GM21529 (cell line): ENCODE measurements at regions not wholly inside any gene's neighbourhood (a gene's known extent, or its start where the extent isn't known, plus 50 kb on each side); places are given as distances from the start of the nearest gene placed in this dataset.
"Not testable (repeated sequence)": the region's sequence is repeated elsewhere in the genome, so short reads cannot be mapped to it uniquely, and the experiment has no call there.

Source experiments
- ATAC-seq: cut with Tn5 transposase; IDR thresholded peaks from one replicate; pipeline ENCODE4 v1.9.1; 2021; ENCODE audit not compliant: unreplicated experiment

- ATAC-seq, result no peak
These were observed 173.3 kb downstream of the CD83 start for GRCh38 chr6:14290772-14291330.

- no peak for ATAC-seq
These were observed 173.8 kb downstream of the CD83 start for GRCh38 chr6:14291331-14291730.

- ATAC-seq, result no peak
These were observed 174.5 kb downstream of the CD83 start for GRCh38 chr6:14292119-14292518.

GRCh38 chr6:14294270-14294951 is 176.8 kb downstream of the CD83 start:
- no peak for ATAC-seq

- not testable (repeated sequence) for ATAC-seq
These were observed 179.1 kb downstream of the CD83 start for GRCh38 chr6:14296698-14297097.

GRCh38 chr6:14297118-14297517 is 179.5 kb downstream of the CD83 start:
- not testable (repeated sequence) for ATAC-seq

GRCh38 chr6:14300189-14300588 is 182.6 kb downstream of the CD83 start:
- not testable (repeated sequence) for ATAC-seq

GRCh38 chr6:14300721-14301120 is 183.1 kb downstream of the CD83 start:
- not testable (repeated sequence) for ATAC-seq

- ATAC-seq, result not testable (repeated sequence)
These were observed 183.9 kb downstream of the CD83 start for GRCh38 chr6:14301477-14301876.

GRCh38 chr6:14305131-14305530 is 187.6 kb downstream of the CD83 start:
- ATAC-seq, result no peak

- ATAC-seq, result no peak
These were observed 188.1 kb downstream of the CD83 start for GRCh38 chr6:14305624-14306023.

GRCh38 chr6:14306151-14306906 is 188.8 kb downstream of the CD83 start:
- ATAC-seq, result no peak

GRCh38 chr6:14309516-14309915 is 191.9 kb downstream of the CD83 start:
- ATAC-seq, result no peak

GRCh38 chr6:14309951-14310445 is 192.4 kb downstream of the CD83 start:
- no peak for ATAC-seq

- no peak for ATAC-seq
These were observed 193.4 kb downstream of the CD83 start for GRCh38 chr6:14310960-14311359.

GRCh38 chr6:14312587-14312986 is 195.0 kb downstream of the CD83 start:
- no peak for ATAC-seq

GRCh38 chr6:14313248-14313647 is 195.7 kb downstream of the CD83 start:
- ATAC-seq, result no peak

GRCh38 chr6:14315353-14315752 is 197.8 kb downstream of the CD83 start:
- ATAC-seq, result no peak

GRCh38 chr6:14316651-14317386 is 199.2 kb downstream of the CD83 start:
- no peak for ATAC-seq

- ATAC-seq, result no peak
These were observed 199.9 kb downstream of the CD83 start for GRCh38 chr6:14317387-14317970.

GRCh38 chr6:14320332-14320731 is 202.8 kb downstream of the CD83 start:
- ATAC-seq, result no peak
